ENCODE measurements at regions not wholly inside any gene's neighbourhood (a gene's known extent, or its start where the extent isn't known, plus 50 kb on each side); places are given as distances from the start of the nearest gene placed in this dataset.

- no peak overlapping the region for H3K4me3 ChIP-seq (ENCODE audit: low read depth, low read length)
- no peaks in the 10 kb centered on the region for H3K27me3 ChIP-seq (replicated peaks; ENCODE audit: control insufficient read depth, insufficient read depth, low read length)
- Mint-ChIP-seq H3K4me3 (ENCODE audit: unreplicated experiment) (no peak overlapping the region), H3K36me3 (ENCODE audit: insufficient read depth, unreplicated experiment) (no peaks in the 10 kb centered on the region), H3K4me1 (ENCODE audit: low read depth, unreplicated experiment) (no peaks in the 10 kb centered on the region), H3K27ac (ENCODE audit: unreplicated experiment) (no peak overlapping the region), H3K27me3 (ENCODE audit: insufficient read depth, unreplicated experiment) (peaks cover 2% of the 10 kb centered on the region), H3K9me3 (ENCODE audit: unreplicated experiment) (no peaks in the 10 kb centered on the region)
- H3K36me3 ChIP-seq (ENCODE audit: control insufficient read depth, insufficient read depth, low read length): no peaks in the 10 kb centered on the region
- ChIA-PET POLR2A (no interaction called here), CTCF (no interaction called here)
- no peaks in the 10 kb centered on the region for H3K4me1 ChIP-seq
- no peak for DNase-seq
- BruUV-seq (replicated peaks): no TSS peak
- intact Hi-C loops (cut with micrococcal nuclease; ENCODE audit: unreplicated experiment): no loop called here
- H3K9me3 ChIP-seq: no peaks in the 10 kb centered on the region
- TF ChIP-seq CTCF (IDR thresholded peaks at IDR 0.05; ENCODE audit: insufficient read depth in 1 of 2, low read depth in 1 of 2, low read length in 1 of 2, severe bottlenecking in 1 of 2, unreplicated experiment in 1 of 2): no peak
Measured at GRCh38 chr7:156127166-156128134, 315.2 kb upstream of the SHH start.

- Histone ChIP-seq H3K27me3 (replicated peaks; ENCODE audit: control insufficient read depth, insufficient read depth, low read length) (no peaks in the 10 kb centered on the region), H3K4me1 (no peaks in the 10 kb centered on the region), H3K9me3 (no peaks in the 10 kb centered on the region), H3K36me3 (ENCODE audit: control insufficient read depth, insufficient read depth, low read length) (no peaks in the 10 kb centered on the region), H3K4me3 (ENCODE audit: low read depth, low read length) (no peak overlapping the region)
- Mint-ChIP-seq H3K4me3 (ENCODE audit: unreplicated experiment) (no peak overlapping the region), H3K27me3 (ENCODE audit: insufficient read depth, unreplicated experiment) (peaks cover 2% of the 10 kb centered on the region), H3K27ac (ENCODE audit: unreplicated experiment) (no peak overlapping the region), H3K9me3 (ENCODE audit: unreplicated experiment) (no peaks in the 10 kb centered on the region), H3K4me1 (ENCODE audit: low read depth, unreplicated experiment) (no peaks in the 10 kb centered on the region), H3K36me3 (ENCODE audit: insufficient read depth, unreplicated experiment) (no peaks in the 10 kb centered on the region)
- ChIA-PET CTCF (no interaction called here), POLR2A (no interaction called here)
- no peak for TF ChIP-seq CTCF (IDR thresholded peaks at IDR 0.05; ENCODE audit: insufficient read depth in 1 of 2, low read depth in 1 of 2, low read length in 1 of 2, severe bottlenecking in 1 of 2, unreplicated experiment in 1 of 2)
- DNase-seq: no peak
- intact Hi-C loops (cut with micrococcal nuclease; ENCODE audit: unreplicated experiment): no loop called here
- no TSS peak for BruUV-seq (replicated peaks)
Measured at GRCh38 chr7:156125841-156126730, 313.8 kb upstream of the SHH start.

DNA sequence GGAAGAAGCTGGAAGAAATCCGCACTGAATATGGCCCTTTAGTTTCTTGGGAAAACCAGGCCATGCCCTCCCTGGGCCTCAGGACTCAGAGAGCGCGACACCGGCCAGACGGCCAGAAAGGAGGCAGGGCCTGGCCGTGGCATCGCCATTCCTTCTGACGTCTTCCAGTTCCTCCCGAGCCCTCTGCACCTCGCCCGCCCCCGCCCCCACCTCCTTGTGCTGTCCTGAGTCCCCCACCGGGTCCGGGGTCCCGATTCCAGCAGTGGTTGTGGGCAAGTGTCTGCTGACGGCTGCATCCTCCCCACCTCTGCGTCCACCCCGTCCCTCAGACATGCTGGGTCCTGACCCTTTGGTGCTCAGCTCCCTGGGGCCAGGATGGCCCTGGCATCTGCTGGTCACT is 312.1 kb upstream of the SHH start:
- intact Hi-C loops (cut with micrococcal nuclease; ENCODE audit: unreplicated experiment): no loop called here
- no peaks in the 10 kb centered on the region for H3K36me3 ChIP-seq (ENCODE audit: control insufficient read depth, insufficient read depth, low read length)
- H3K36me3 Mint-ChIP-seq (ENCODE audit: insufficient read depth, unreplicated experiment): no peaks in the 10 kb centered on the region
- H3K9me3 ChIP-seq: no peaks in the 10 kb centered on the region
- no TSS peak for BruUV-seq (replicated peaks)
- H3K27me3 ChIP-seq (replicated peaks; ENCODE audit: control insufficient read depth, insufficient read depth, low read length): no peaks in the 10 kb centered on the region
- H3K27me3 Mint-ChIP-seq (ENCODE audit: insufficient read depth, unreplicated experiment): no peaks in the 10 kb centered on the region
- no peaks in the 10 kb centered on the region for H3K4me1 ChIP-seq
- no peak overlapping the region for H3K4me3 Mint-ChIP-seq (ENCODE audit: unreplicated experiment)
- no peak for TF ChIP-seq CTCF (IDR thresholded peaks at IDR 0.05; ENCODE audit: insufficient read depth in 1 of 2, low read depth in 1 of 2, low read length in 1 of 2, severe bottlenecking in 1 of 2, unreplicated experiment in 1 of 2)
- H3K4me1 Mint-ChIP-seq (ENCODE audit: low read depth, unreplicated experiment): no peaks in the 10 kb centered on the region
- H3K4me3 ChIP-seq (ENCODE audit: low read depth, low read length): no peak overlapping the region
- H3K9me3 Mint-ChIP-seq (ENCODE audit: unreplicated experiment): no peaks in the 10 kb centered on the region
- no peak overlapping the region for H3K27ac Mint-ChIP-seq (ENCODE audit: unreplicated experiment)
- ChIA-PET CTCF (no interaction called here), POLR2A (no interaction called here)
- no peak for DNase-seq
